ENCODE measurements at regions not wholly inside any gene's neighbourhood (a gene's known extent, or its start where the extent isn't known, plus 50 kb on each side); places are given as distances from the start of the nearest gene placed in this dataset.

GRCh38 chr10:105742923-105743322 lies 1101.8 kb downstream of the SORCS3 start:
- no peaks in the 10 kb centered on the region for H3K4me1 Mint-ChIP-seq
- no peak overlapping the region for H3K4me3 Mint-ChIP-seq
- CTCF ChIA-PET = no interaction called here
- ATAC-seq (no peak), DNase-seq (ENCODE audit: low spot score) (no peak)
- peaks cover under 1% of the 10 kb centered on the region; the same call in 1 of the 2 replicates for H3K36me3 Mint-ChIP-seq
- peaks cover 6% of the 10 kb centered on the region for H3K9me3 Mint-ChIP-seq
- H3K27ac Mint-ChIP-seq = no peak overlapping the region
- TF ChIP-seq CREM (CRISPR knock-in tag; IDR thresholded peaks at IDR 0.05) (no peak), ERG (CRISPR knock-in tag; IDR thresholded peaks at IDR 0.05) (no peak), USF2 (CRISPR knock-in tag; IDR thresholded peaks at IDR 0.05) (no peak), ATF6 (CRISPR knock-in tag; IDR thresholded peaks at IDR 0.05) (no peak), PRDM15 (CRISPR knock-in tag; IDR thresholded peaks at IDR 0.05) (no peak), GRHL2 (CRISPR knock-in tag; IDR thresholded peaks at IDR 0.05; ENCODE audit: insufficient replicate concordance, severe bottlenecking) (no peak), USF1 (CRISPR knock-in tag; IDR thresholded peaks at IDR 0.05) (no peak), HMGXB4 (CRISPR knock-in tag; IDR thresholded peaks at IDR 0.05) (no peak), ELF4 (CRISPR knock-in tag; IDR thresholded peaks at IDR 0.05; ENCODE audit: low read depth) (no peak), MXD4 (CRISPR knock-in tag; IDR thresholded peaks at IDR 0.05; ENCODE audit: borderline replicate concordance) (no peak), IRF1 (CRISPR knock-in tag; IDR thresholded peaks at IDR 0.05) (no peak), FOXJ3 (CRISPR knock-in tag; IDR thresholded peaks at IDR 0.05; ENCODE audit: borderline replicate concordance) (no peak), ZBTB43 (CRISPR knock-in tag; IDR thresholded peaks at IDR 0.05) (no peak), ZNF425 (CRISPR knock-in tag; conservative IDR thresholded peaks at IDR 0.05) (no peak), AR (CRISPR knock-in tag; IDR thresholded peaks at IDR 0.05) (no peak), E2F5 (CRISPR knock-in tag; IDR thresholded peaks at IDR 0.05) (no peak), ZNF219 (CRISPR knock-in tag; IDR thresholded peaks at IDR 0.05; ENCODE audit: borderline replicate concordance) (no peak), GABPB1 (CRISPR knock-in tag; IDR thresholded peaks at IDR 0.05) (no peak)
- POLR2A ChIA-PET = no interaction called here
- no peaks in the 10 kb centered on the region; the same call in 1 of the 2 replicates for H3K27me3 Mint-ChIP-seq (ENCODE audit: low read depth)
